AG09319 (cell line): ENCODE measurements at regions not wholly inside any gene's neighbourhood (a gene's known extent, or its start where the extent isn't known, plus 50 kb on each side); places are given as distances from the start of the nearest gene placed in this dataset.
"Not testable (repeated sequence)": the region's sequence is repeated elsewhere in the genome, so short reads cannot be mapped to it uniquely, and the experiment has no call there.

Experiments used
- DNase-seq: peaks from one replicate; pipeline ENCODE4 v3.0.0-alpha.2; 2010; ENCODE audit warnings: low read depth; ENCODE audit errors: extremely low read depth
- TF ChIP-seq, protein P1 (sequence below): IDR thresholded peaks from 2 replicates; pipeline ENCODE4 v1.5.1; 2011; ENCODE audit warnings: low read depth, mild to moderate bottlenecking, inconsistent platforms, low read length, moderate library complexity

DNA sequence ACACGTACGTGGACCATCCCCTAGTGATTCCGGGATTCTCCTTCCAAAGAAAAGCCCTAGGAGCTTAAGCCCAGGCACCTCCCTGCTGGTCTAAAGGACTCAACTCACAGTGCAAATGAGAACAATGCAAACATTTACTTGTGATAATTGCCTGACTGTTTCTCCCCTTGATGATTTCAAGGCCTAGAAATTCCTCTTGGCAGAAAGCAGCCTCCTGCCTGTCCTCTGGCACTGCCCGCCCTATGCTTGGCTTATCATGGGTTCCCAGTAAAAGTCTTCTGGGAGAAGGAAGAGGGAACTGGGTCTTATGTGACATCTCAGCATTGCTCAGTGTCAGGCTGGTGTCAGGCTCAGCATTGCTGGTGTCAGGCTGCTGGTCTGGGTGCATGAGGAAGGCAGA is 351.8 kb downstream of the SHANK2 start:
- TF ChIP-seq, protein P1, sequence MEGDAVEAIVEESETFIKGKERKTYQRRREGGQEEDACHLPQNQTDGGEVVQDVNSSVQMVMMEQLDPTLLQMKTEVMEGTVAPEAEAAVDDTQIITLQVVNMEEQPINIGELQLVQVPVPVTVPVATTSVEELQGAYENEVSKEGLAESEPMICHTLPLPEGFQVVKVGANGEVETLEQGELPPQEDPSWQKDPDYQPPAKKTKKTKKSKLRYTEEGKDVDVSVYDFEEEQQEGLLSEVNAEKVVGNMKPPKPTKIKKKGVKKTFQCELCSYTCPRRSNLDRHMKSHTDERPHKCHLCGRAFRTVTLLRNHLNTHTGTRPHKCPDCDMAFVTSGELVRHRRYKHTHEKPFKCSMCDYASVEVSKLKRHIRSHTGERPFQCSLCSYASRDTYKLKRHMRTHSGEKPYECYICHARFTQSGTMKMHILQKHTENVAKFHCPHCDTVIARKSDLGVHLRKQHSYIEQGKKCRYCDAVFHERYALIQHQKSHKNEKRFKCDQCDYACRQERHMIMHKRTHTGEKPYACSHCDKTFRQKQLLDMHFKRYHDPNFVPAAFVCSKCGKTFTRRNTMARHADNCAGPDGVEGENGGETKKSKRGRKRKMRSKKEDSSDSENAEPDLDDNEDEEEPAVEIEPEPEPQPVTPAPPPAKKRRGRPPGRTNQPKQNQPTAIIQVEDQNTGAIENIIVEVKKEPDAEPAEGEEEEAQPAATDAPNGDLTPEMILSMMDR, result no peak
- no peak for DNase-seq

DNA sequence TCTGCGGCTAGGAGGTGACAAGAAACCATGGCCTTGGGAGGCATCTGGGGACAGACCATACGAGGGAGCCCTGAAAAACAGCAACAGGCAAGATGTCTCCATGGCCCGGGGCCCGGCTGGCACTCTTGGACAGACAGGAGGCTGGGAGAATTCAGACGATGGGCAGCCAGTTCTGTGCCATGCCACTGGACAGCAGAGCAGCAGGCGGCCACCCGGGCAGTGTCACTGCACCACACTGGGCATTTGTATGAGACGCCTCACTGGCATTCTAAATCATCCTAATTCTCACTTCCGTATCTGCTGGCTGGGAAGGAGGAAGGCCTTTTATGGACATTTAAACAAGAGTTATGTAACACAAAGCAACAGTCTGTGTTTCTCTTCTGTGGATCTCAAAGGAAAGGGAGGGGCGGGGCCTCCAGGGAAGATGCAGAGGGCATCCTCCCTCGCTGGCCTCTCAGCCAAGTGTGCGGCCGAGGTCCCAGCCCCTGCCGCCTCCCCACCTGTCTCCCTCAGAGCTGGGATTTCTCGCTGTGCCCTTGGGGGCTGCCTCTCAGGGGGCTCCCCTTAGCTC is 350.3 kb downstream of the SHANK2 start:
- TF ChIP-seq, protein P1, result no peak
- DNase-seq, result no peak

DNA sequence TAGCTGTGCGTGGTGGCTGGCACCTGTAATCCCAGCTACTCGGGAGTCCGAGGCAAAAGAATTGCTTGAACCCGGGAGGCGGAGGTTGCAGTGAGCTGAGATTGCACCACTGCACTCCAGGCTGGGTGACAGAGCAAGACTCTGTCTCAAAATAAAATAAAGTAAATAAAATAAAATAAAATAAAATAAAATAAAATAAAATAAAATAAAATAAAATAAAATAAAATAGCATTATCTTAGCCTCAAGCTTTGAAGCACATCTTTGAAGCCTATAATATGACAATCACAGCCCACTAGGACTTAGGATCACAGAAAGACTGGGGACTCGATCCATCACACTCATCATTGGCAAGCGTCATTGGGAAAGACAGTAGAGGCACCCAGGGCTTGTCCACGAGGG is 349.1 kb downstream of the SHANK2 start:
- DNase-seq, result not testable (repeated sequence)

DNA sequence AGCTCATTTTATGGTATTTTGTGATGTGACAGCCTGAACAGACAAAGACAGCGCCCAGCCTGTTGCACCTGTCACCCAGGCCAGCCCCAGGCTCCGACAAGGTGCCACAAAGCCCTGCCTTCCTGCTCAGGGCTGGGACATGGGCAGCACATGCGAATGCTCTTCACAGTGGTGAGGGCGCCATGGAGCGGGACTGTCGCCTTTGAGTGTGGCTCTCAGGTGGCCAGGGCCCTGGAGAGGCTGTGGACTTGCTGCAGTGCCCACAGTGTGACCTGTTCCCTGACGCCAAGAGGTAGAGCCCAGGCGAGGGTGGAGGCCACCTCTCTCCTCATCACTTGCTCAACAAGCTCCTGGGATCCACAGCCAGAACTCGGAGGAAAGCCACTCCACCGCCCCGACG is 346.3 kb downstream of the SHANK2 start:
- no peak for DNase-seq
- TF ChIP-seq, protein P1, result no peak

DNA sequence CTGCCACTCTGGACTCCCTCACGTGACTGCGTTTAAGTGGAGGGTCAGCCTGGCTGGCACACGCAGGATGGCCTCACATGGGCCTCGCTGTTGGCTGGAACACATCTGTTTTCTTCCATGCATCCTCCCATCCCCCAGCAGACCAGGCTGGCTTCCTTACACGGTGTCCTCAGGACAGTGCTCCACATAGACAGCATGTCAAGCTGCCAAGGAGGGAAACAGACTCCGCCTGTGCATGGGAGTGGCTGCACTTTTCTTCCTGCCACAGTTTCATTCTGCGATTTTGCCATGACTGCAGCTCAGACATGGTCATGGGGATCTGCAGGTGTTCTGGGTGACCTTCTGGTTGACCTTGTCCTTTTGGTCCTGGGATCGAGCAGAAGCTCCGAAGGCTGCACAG is 344.2 kb downstream of the SHANK2 start:
- DNase-seq, result no peak

DNA sequence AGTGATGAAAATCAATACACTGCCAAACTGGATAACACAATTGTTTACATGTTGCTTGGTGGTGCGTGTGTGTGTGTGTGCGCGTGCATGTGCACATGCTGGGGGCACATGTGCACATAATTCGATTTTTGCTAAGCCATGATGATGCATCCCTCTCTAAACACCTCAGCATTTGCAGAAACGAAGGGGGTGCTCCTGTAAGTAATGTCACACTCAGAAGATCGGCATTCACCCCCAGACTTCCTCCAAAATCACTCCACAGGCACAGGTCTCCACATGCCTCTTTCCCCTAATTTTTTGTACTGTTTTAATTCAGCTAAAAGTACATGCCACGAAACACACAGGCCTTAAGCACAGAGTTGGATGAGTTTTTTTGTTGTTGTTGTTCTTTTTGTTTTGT is 341.5 kb downstream of the SHANK2 start:
- DNase-seq, result no peak
- TF ChIP-seq, protein P1, result no peak

More for the DNA sequence above, 344.2 kb downstream of the SHANK2 start:
- TF ChIP-seq, protein P1, result no peak

DNA sequence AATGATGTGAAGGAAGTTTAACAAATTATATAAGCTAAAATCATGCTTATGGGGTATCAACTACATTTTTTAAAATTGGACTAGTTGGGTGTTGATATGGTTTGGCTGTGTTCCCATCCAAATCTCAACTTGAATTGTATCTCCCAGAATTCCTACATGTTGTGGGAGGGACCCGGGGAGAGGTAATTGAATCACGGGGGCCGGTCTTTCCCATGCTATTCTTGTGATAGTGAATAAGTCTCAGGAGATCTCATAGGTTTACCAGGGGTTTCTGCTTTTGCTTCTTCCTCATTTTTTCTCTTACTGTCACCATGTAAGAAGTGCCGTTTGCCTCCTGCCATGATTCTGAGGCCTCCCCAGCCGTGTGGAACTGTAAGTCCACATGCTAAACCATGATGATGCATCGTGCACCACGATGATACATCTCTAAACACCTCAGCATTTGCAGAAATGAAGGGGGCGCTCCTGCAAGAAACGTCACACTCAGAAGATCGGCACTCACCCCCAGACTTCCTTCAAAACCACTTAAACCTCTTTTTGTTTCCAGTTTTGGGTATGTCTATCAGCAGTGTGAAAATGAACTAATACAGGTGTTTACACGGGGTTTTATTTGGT is 340.0 kb downstream of the SHANK2 start:
- TF ChIP-seq, protein P1, result no peak
- no peak for DNase-seq

DNA sequence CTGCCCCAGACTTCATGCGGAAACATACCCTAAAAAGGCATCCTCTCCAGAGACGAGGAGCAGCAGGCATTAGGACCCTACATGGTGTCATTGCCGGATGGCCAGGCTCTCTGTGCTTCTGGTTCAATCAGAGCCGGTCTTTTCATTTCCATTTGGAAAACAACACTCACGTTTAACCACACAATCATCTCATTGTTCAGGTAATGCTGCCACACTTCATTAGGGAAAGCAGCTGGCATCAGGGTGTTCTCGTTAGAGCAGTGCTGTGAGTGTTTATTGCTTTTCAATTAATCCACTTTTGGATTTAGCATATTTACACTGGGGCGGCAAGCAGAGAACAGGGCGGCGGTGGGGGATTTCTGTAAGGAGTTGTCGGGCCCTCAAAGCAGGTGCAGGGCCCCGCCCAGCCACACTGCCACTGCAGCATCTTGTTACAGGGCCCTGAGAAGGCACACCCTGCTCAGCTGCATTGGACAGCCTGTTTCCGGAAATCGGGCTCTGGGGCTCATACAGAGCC is 338.6 kb downstream of the SHANK2 start:
- TF ChIP-seq, protein P1, result no peak
- DNase-seq, result no peak
